Tibial nerve (tissue), 4 donors: ENCODE measurements at regions not wholly inside any gene's neighbourhood (a gene's known extent, or its start where the extent isn't known, plus 50 kb on each side); places are given as distances from the start of the nearest gene placed in this dataset.
"Not testable (repeated sequence)": the region's sequence is repeated elsewhere in the genome, so short reads cannot be mapped to it uniquely, and the experiment has no call there.

Experiments
- DNase-seq, 2 donors: peaks; one replicate each; pipeline ENCODE4 v3.0.0-alpha.2; 2019; ENCODE audit warnings: low spot score in 2 of 2
- H3K27ac ChIP-seq, 4 donors: fragments of 200-600 bp; sonication (generic) in 3 of 4; one replicate each; pipeline ENCODE4 v1.5.1; 2017 to 2019; ENCODE audit warnings: mild to moderate bottlenecking in 1 of 4
- H3K27me3 ChIP-seq, 2 donors: fragments of 200-600 bp; sonication (generic) in 1 of 2; one replicate each; pipeline versions ENCODE4 v1.5.1 to v1.6.0; 2017 to 2019
- H3K36me3 ChIP-seq, 3 donors: fragments of 200-600 bp; sonication (generic); one replicate each; pipeline ENCODE4 v1.5.1; 2018 to 2019
- H3K4me1 ChIP-seq, 4 donors: fragments of 200-600 bp; sonication (generic) in 3 of 4; one replicate each; pipeline ENCODE4 v1.5.1; 2017 to 2019
- H3K4me3 ChIP-seq, 4 donors: fragments of 200-600 bp; sonication (generic) in 3 of 4; one replicate each; pipeline ENCODE4 v1.5.1; 2017 to 2019; ENCODE audit warnings: mild to moderate bottlenecking in 1 of 4, moderate library complexity in 1 of 4
- H3K9me3 ChIP-seq, 4 donors: fragments of 200-600 bp; sonication (generic) in 3 of 4; one replicate each; pipeline ENCODE4 v1.5.1; 2017 to 2019
- CTCF ChIP-seq, 5 experiments: fragments of 200-600 bp in 3 of 5; fragments of 450-650 bp in 2 of 5; sonication (generic) in 3 of 5; IDR thresholded peaks; one replicate each; pipeline ENCODE4 v1.5.1; 2016 to 2019; ENCODE audit warnings: antibody characterized with exemption in 5 of 5, mild to moderate bottlenecking in 3 of 5, moderate library complexity in 2 of 5
- EP300 ChIP-seq, 2 donors: sonication (generic); formaldehyde crosslinking; IDR thresholded peaks; one replicate each; pipeline ENCODE4 v1.6.1; 2017; ENCODE audit warnings: antibody characterized with exemption in 2 of 2, mild to moderate bottlenecking in 1 of 2
- POLR2A ChIP-seq, 2 donors: fragments of 450-650 bp; IDR thresholded peaks; one replicate each; pipeline ENCODE4 v1.6.1; 2017; ENCODE audit warnings: antibody characterized with exemption in 2 of 2, mild to moderate bottlenecking in 2 of 2, moderate library complexity in 2 of 2
- WGBS, 2 donors: methylation state at CpG; one replicate each; pipeline ENCODE4 v1.1.5; 2018; 5-methylcytosine and 5-hydroxymethylcytosine counted together

- H3K27me3 ChIP-seq: no peaks in the 10 kb centered on the region
- DNase-seq: no peak
- H3K9me3 ChIP-seq: peaks cover 0 to 9% (median 0%) of the 10 kb centered on the region in 4 donors
- no peak overlapping the region for H3K27ac ChIP-seq
- TF ChIP-seq POLR2A (IDR thresholded peaks at IDR 0.05) (no peak), EP300 (IDR thresholded peaks at IDR 0.05) (no peak), CTCF (IDR thresholded peaks at IDR 0.05) (no peak)
- no peak overlapping the region for H3K4me3 ChIP-seq
- no peaks in the 10 kb centered on the region for H3K4me1 ChIP-seq
- 43 to 44% methylated on average over 4 of the region's 4 CpGs for WGBS, 2 donors
- no peaks in the 10 kb centered on the region for H3K36me3 ChIP-seq
Observed at GRCh38 chr11:96875712-96876111, 485.9 kb downstream of the JRKL start.

GRCh38 chr11:96878299-96879051 is 488.7 kb downstream of the JRKL start:
- no peak overlapping the region for H3K27ac ChIP-seq
- no peak overlapping the region for H3K4me3 ChIP-seq
- H3K36me3 ChIP-seq: no peaks in the 10 kb centered on the region
- no peaks in the 10 kb centered on the region for H3K4me1 ChIP-seq
- peaks cover 0 to 9% (median 0%) of the 10 kb centered on the region in 4 donors for H3K9me3 ChIP-seq
- no peak for DNase-seq
- no peaks in the 10 kb centered on the region for H3K27me3 ChIP-seq
- TF ChIP-seq CTCF (IDR thresholded peaks at IDR 0.05): no peak
- WGBS, 2 donors: 82 to 93% methylated on average over 4 to 5 of the region's 6 CpGs

- H3K27me3 ChIP-seq, H3K9me3 ChIP-seq, H3K4me3 ChIP-seq, DNase-seq, H3K27ac ChIP-seq, H3K4me1 ChIP-seq, H3K36me3 ChIP-seq: not testable (repeated sequence)
- 85 to 89% methylated on average over 2 of the region's 2 CpGs for WGBS, 2 donors
Observed at GRCh38 chr11:96882622-96883021, 492.8 kb downstream of the JRKL start.

GRCh38 chr11:96885405-96885804 is 495.6 kb downstream of the JRKL start:
- H3K36me3 ChIP-seq: no peaks in the 10 kb centered on the region
- H3K27me3 ChIP-seq: no peaks in the 10 kb centered on the region
- no peaks in the 10 kb centered on the region for H3K9me3 ChIP-seq
- no peaks in the 10 kb centered on the region for H3K4me1 ChIP-seq
- DNase-seq: no peak
- TF ChIP-seq CTCF (IDR thresholded peaks at IDR 0.05): no peak
- TF ChIP-seq EP300 (IDR thresholded peaks at IDR 0.05): no peak
- TF ChIP-seq POLR2A (IDR thresholded peaks at IDR 0.05): no peak
- H3K4me3 ChIP-seq: no peak overlapping the region
- H3K27ac ChIP-seq: no peak overlapping the region
- WGBS, 2 donors: 73 to 85% methylated on average over 3 of the region's 3 CpGs

GRCh38 chr11:96885912-96886311 is 496.1 kb downstream of the JRKL start:
- H3K27me3 ChIP-seq: no peaks in the 10 kb centered on the region
- no peaks in the 10 kb centered on the region for H3K9me3 ChIP-seq
- H3K4me1 ChIP-seq: no peaks in the 10 kb centered on the region
- no peak for DNase-seq
- TF ChIP-seq EP300 (IDR thresholded peaks at IDR 0.05) (no peak), CTCF (IDR thresholded peaks at IDR 0.05) (no peak), POLR2A (IDR thresholded peaks at IDR 0.05) (no peak)
- H3K36me3 ChIP-seq: no peaks in the 10 kb centered on the region
- WGBS, 2 donors: 90 to 94% methylated on average over 2 of the region's 2 CpGs
- H3K27ac ChIP-seq: no peak overlapping the region
- H3K4me3 ChIP-seq: no peak overlapping the region

- Histone ChIP-seq H3K36me3 (no peaks in the 10 kb centered on the region), H3K4me1 (no peaks in the 10 kb centered on the region), H3K9me3 (no peaks in the 10 kb centered on the region), H3K4me3 (no peak overlapping the region), H3K27me3 (no peaks in the 10 kb centered on the region), H3K27ac (no peak overlapping the region)
- TF ChIP-seq EP300 (IDR thresholded peaks at IDR 0.05): no peak
- TF ChIP-seq CTCF (IDR thresholded peaks at IDR 0.05): no peak
- TF ChIP-seq POLR2A (IDR thresholded peaks at IDR 0.05): no peak
- WGBS, 2 donors: 57 to 77% methylated on average over 3 of the region's 3 CpGs
- DNase-seq: no peak
Observed at GRCh38 chr11:96893988-96894387, 504.2 kb downstream of the JRKL start.
